H1 (cell line): ENCODE measurements at regions not wholly inside any gene's neighbourhood (a gene's known extent, or its start where the extent isn't known, plus 50 kb on each side); places are given as distances from the start of the nearest gene placed in this dataset.

ENCODE experiments used
- CTCF ChIP-seq, 3 experiments: IDR thresholded peaks; 1 replicate in 2 of 3; 2 replicates in 1 of 3; pipeline versions ENCODE4 v1.5.1 to v1.6.1; 2011; ENCODE audit warnings: low read length in 3 of 3, mild to moderate bottlenecking in 3 of 3, inconsistent platforms in 2 of 3, low read depth in 1 of 3, moderate library complexity in 1 of 3; ENCODE audit not compliant: insufficient read depth in 1 of 3; ENCODE audit errors: control extremely low read depth in 1 of 3
- SIN3A ChIP-seq, 2 experiments: IDR thresholded peaks in 1 of 2; conservative IDR thresholded peaks in 1 of 2; 2 replicates each; pipeline ENCODE4 v1.6.1; 2011 to 2012; ENCODE audit warnings: low read length in 2 of 2, improper control_type of control experiment in 1 of 2, low read depth in 1 of 2, mild to moderate bottlenecking in 1 of 2

GRCh38 chr5:87729781-87730180 lies 317.1 kb upstream of the CCNH start (continued):
- no peak for TF ChIP-seq SIN3A (conservative IDR thresholded peaks at IDR 0.05 in 1 of 2, IDR thresholded peaks at IDR 0.05 in 1 of 2; ENCODE audit: low read depth in 1 of 2, low read length in 2 of 2)
- no peak for TF ChIP-seq CTCF (IDR thresholded peaks at IDR 0.05; ENCODE audit: control extremely low read depth in 1 of 3, insufficient read depth in 1 of 3, low read depth in 1 of 3, low read length in 3 of 3)
